Neural progenitor cell (in vitro differentiated cells): ENCODE measurements at regions not wholly inside any gene's neighbourhood (a gene's known extent, or its start where the extent isn't known, plus 50 kb on each side); places are given as distances from the start of the nearest gene placed in this dataset.

Experiments used
- DNase-seq: peaks from one replicate; pipeline ENCODE4 v3.0.0-alpha.2; 2016; ENCODE audit warnings: low spot score
- H2AFZ ChIP-seq: fragments of 200-600 bp; sonication (generic); replicated peaks from 2 replicates; pipeline ENCODE4 v1.6.1; 2016; ENCODE audit warnings: antibody characterized with exemption
- H3F3A ChIP-seq: fragments of 200-600 bp; sonication (generic); 2 replicates; pipeline ENCODE4 v1.6.1; 2016; ENCODE audit warnings: antibody characterized with exemption, low read depth
- H3K27ac ChIP-seq: fragments of 200-600 bp; sonication (generic); 2 replicates; pipeline ENCODE4 v1.5.1; 2016; ENCODE audit warnings: mild to moderate bottlenecking
- H3K27me3 ChIP-seq: fragments of 200-600 bp; sonication (generic); 2 replicates; pipeline ENCODE4 v1.6.1; 2016; ENCODE audit warnings: mild to moderate bottlenecking, moderate library complexity
- H3K36me3 ChIP-seq: fragments of 200-600 bp; sonication (generic); 2 replicates; pipeline ENCODE4 v1.5.1; 2016
- H3K4me1 ChIP-seq: fragments of 200-600 bp; sonication (generic); 2 replicates; pipeline ENCODE4 v1.6.1; 2016; ENCODE audit warnings: mixed run types
- H3K4me2 ChIP-seq: fragments of 200-600 bp; sonication (generic); 2 replicates; pipeline ENCODE4 v1.6.1; 2016
- H3K4me3 ChIP-seq: fragments of 200-600 bp; sonication (generic); 2 replicates; pipeline ENCODE4 v1.5.1; 2016
- H3K79me2 ChIP-seq: fragments of 200-600 bp; sonication (generic); 2 replicates; pipeline ENCODE4 v1.6.1; 2016; ENCODE audit warnings: low read depth
- H3K9ac ChIP-seq: fragments of 200-600 bp; sonication (generic); 2 replicates; pipeline ENCODE4 v1.6.1; 2016
- H3K9me3 ChIP-seq: fragments of 200-600 bp; sonication (generic); 2 replicates; pipeline ENCODE4 v1.5.1; 2016; ENCODE audit warnings: low read depth
- H4K20me1 ChIP-seq: fragments of 200-600 bp; sonication (generic); 2 replicates; pipeline ENCODE4 v1.6.1; 2016; ENCODE audit warnings: low read depth
- H3K27ac Mint-ChIP-seq: 3 replicates; pipeline ENCODE4 v1.8.0; 2021; ENCODE audit warnings: mixed read lengths
- H3K27me3 Mint-ChIP-seq: 2 replicates; pipeline ENCODE4 v1.8.0; 2022; ENCODE audit warnings: low read depth, mild to moderate bottlenecking, inconsistent platforms, moderate library complexity, mixed read lengths; ENCODE audit not compliant: insufficient read depth
- H3K36me3 Mint-ChIP-seq: 3 replicates; pipeline ENCODE4 v1.8.0; 2021; ENCODE audit warnings: mixed read lengths
- H3K4me1 Mint-ChIP-seq: 3 replicates; pipeline ENCODE4 v1.8.0; 2021; ENCODE audit warnings: mixed read lengths
- H3K4me3 Mint-ChIP-seq: 3 replicates; pipeline ENCODE4 v1.8.0; 2021; ENCODE audit warnings: mild to moderate bottlenecking, moderate library complexity, mixed read lengths
- H3K9me3 Mint-ChIP-seq: 3 replicates; pipeline ENCODE4 v1.8.0; 2020; ENCODE audit warnings: mixed read lengths
- CTCF ChIP-seq: fragments of 200-600 bp; sonication (generic); IDR thresholded peaks from 2 replicates; pipeline ENCODE4 v1.5.1; 2017; ENCODE audit warnings: antibody characterized with exemption, mild to moderate bottlenecking
- EZH2 ChIP-seq: fragments of 200-600 bp; sonication (generic); IDR thresholded peaks from 2 replicates; pipeline ENCODE4 v1.6.1; 2017; ENCODE audit warnings: antibody characterized with exemption, mild to moderate bottlenecking, moderate library complexity
- EZH2phosphoT487 ChIP-seq: fragments of 200-600 bp; sonication (generic); IDR thresholded peaks from 2 replicates; pipeline ENCODE4 v1.6.1; 2017; ENCODE audit warnings: antibody characterized with exemption

DNA sequence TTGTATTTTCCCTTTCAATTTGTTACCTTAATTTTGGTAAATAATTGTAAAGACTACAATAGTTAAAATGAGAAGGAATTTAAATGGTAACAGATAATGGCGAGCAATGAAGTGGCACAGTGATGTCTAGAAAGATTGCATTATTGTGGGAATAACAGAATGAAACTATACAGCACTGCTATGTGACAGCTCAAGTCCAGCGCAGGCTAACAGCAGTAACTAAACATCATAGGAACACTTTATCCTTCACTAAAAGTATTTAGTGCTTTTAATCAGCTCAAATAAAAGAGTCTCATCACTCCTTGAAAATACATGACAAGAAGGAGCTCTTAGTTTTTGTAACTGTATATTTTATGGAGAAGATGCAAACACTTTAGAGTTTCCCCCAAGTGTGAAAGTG lies 190.8 kb downstream of the TENT5A start:
- DNase-seq = no peak
- H3K9me3 ChIP-seq = no peaks in the 10 kb centered on the region
- H3K9me3 Mint-ChIP-seq = no peaks in the 10 kb centered on the region
- H3K27ac ChIP-seq = no peak overlapping the region
- no peak overlapping the region for H3K27ac Mint-ChIP-seq
- H3K27me3 ChIP-seq = no peaks in the 10 kb centered on the region
- no peak overlapping the region for H3K4me3 ChIP-seq
- no peaks in the 10 kb centered on the region for H3K79me2 ChIP-seq
- H3K4me1 Mint-ChIP-seq = peaks cover 13% of the 10 kb centered on the region
- TF ChIP-seq EZH2phosphoT487 = no peak
- TF ChIP-seq CTCF = no peak
- no peak for TF ChIP-seq EZH2
- H2AFZ ChIP-seq = no peak overlapping the region
- H3K4me1 ChIP-seq = peaks cover 22% of the 10 kb centered on the region
- no peaks in the 10 kb centered on the region for H3K36me3 Mint-ChIP-seq
- H3K4me3 Mint-ChIP-seq = no peak overlapping the region
- H3F3A ChIP-seq = no peaks in the 10 kb centered on the region
- no peak overlapping the region for H3K9ac ChIP-seq
- peaks cover 3% of the 10 kb centered on the region for H3K27me3 Mint-ChIP-seq
- no peaks in the 10 kb centered on the region for H3K36me3 ChIP-seq
- no peak overlapping the region for H3K4me2 ChIP-seq
- H4K20me1 ChIP-seq = no peaks in the 10 kb centered on the region

- Histone ChIP-seq H3K27me3 (no peaks in the 10 kb centered on the region), H3K4me1 (peaks cover 22% of the 10 kb centered on the region), H3K9me3 (no peaks in the 10 kb centered on the region), H3K36me3 (no peaks in the 10 kb centered on the region), H3K27ac (peak overlapping the region; percentile 5), H3K4me3 (no peak overlapping the region), H3F3A (no peaks in the 10 kb centered on the region), H4K20me1 (no peaks in the 10 kb centered on the region), H3K79me2 (no peaks in the 10 kb centered on the region), H3K4me2 (peak overlapping the region; percentile 19), H2AFZ (no peak overlapping the region), H3K9ac (no peak overlapping the region)
- Mint-ChIP-seq H3K27me3 (peaks cover 3% of the 10 kb centered on the region), H3K4me1 (peaks cover 13% of the 10 kb centered on the region), H3K4me3 (no peak overlapping the region), H3K27ac (no peak overlapping the region), H3K36me3 (no peaks in the 10 kb centered on the region), H3K9me3 (no peaks in the 10 kb centered on the region)
- TF ChIP-seq EZH2phosphoT487 (no peak), EZH2 (no peak), CTCF (no peak)
- DNase-seq = no peak
These were observed 191.4 kb downstream of the TENT5A start for GRCh38 chr6:81561071-81561564.

- H3K4me3 Mint-ChIP-seq = no peak overlapping the region
- H3K79me2 ChIP-seq = no peaks in the 10 kb centered on the region
- no peaks in the 10 kb centered on the region for H3K9me3 Mint-ChIP-seq
These were observed 194.7 kb downstream of the TENT5A start for GRCh38 chr6:81557811-81558210.

More at GRCh38 chr6:81557811-81558210, 194.7 kb downstream of the TENT5A start:
- Histone ChIP-seq H3K9me3 (no peaks in the 10 kb centered on the region), H4K20me1 (no peaks in the 10 kb centered on the region), H3K4me1 (peaks cover 14% of the 10 kb centered on the region), H3K4me3 (no peak overlapping the region), H3K4me2 (no peak overlapping the region), H2AFZ (no peak overlapping the region), H3K36me3 (no peaks in the 10 kb centered on the region), H3K27me3 (no peaks in the 10 kb centered on the region), H3K27ac (no peak overlapping the region), H3F3A (no peaks in the 10 kb centered on the region), H3K9ac (no peak overlapping the region)
- Mint-ChIP-seq H3K36me3 (no peaks in the 10 kb centered on the region), H3K27ac (no peak overlapping the region), H3K4me1 (peaks cover 7% of the 10 kb centered on the region), H3K27me3 (peaks cover 3% of the 10 kb centered on the region)
- no peak for DNase-seq
- TF ChIP-seq EZH2phosphoT487 (no peak), EZH2 (no peak), CTCF (no peak)
